Esophagus muscularis mucosa (tissue), 3 donors: ENCODE measurements at regions not wholly inside any gene's neighbourhood (a gene's known extent, or its start where the extent isn't known, plus 50 kb on each side); places are given as distances from the start of the nearest gene placed in this dataset.

Experiments
- CTCF ChIP-seq, 3 experiments: fragments of 200-600 bp in 2 of 3; fragments of 450-650 bp in 1 of 3; sonication (generic) in 2 of 3; IDR thresholded peaks; one replicate each; pipeline ENCODE4 v1.5.1; 2017 to 2019; ENCODE audit warnings: antibody characterized with exemption in 3 of 3, mild to moderate bottlenecking in 2 of 3, moderate library complexity in 1 of 3
- POLR2A ChIP-seq: fragments of 450-650 bp; IDR thresholded peaks from one replicate; pipeline ENCODE4 v1.6.1; 2017; ENCODE audit warnings: antibody characterized with exemption, moderate library complexity, mild to moderate bottlenecking, low read depth
- POLR2AphosphoS5 ChIP-seq, 2 donors: sonication (generic); formaldehyde crosslinking; IDR thresholded peaks; one replicate each; pipeline ENCODE4 v1.6.1; 2017; ENCODE audit warnings: antibody characterized with exemption in 2 of 2

DNA sequence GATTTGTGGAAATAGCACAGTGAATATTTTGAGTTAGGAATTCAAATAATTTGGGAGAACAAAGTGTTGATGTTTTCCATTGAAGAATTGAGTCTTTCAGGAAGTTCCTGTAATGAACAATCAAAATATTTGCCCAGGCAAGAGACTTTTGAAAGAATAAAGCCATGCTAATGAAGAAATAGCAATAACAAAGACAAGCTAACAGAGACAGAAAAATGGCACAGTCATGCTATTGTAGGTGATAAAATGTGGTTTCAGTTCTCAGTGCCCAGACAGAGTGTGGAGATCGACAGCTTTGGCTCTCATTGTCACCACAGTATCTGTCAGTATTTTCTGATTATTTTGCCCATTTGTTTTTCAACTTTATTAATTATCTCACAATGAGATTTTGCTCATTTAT lies 490.8 kb upstream of the PIK3C3 start:
- no peak for TF ChIP-seq CTCF (IDR thresholded peaks at IDR 0.05)
- no peak for TF ChIP-seq POLR2A
- no peak for TF ChIP-seq POLR2AphosphoS5 (IDR thresholded peaks at IDR 0.05)
